Peyer's patch (tissue), 4 donors: ENCODE measurements at regions not wholly inside any gene's neighbourhood (a gene's known extent, or its start where the extent isn't known, plus 50 kb on each side); places are given as distances from the start of the nearest gene placed in this dataset.

Source experiments
- DNase-seq, 3 donors: peaks; one replicate each; pipeline ENCODE4 v3.0.0-alpha.2; 2017 to 2019
- H3K27ac ChIP-seq, 4 donors: fragments of 200-600 bp; sonication (generic); one replicate each; pipeline ENCODE4 v1.5.1; 2016 to 2019
- H3K27me3 ChIP-seq, 2 donors: fragments of 200-600 bp; sonication (generic); one replicate each; pipeline ENCODE4 v1.5.1; 2019
- H3K36me3 ChIP-seq, 3 donors: fragments of 200-600 bp; sonication (generic); one replicate each; pipeline ENCODE4 v1.5.1; 2016 to 2019
- H3K4me1 ChIP-seq, 4 donors: fragments of 200-600 bp; sonication (generic); one replicate each; pipeline ENCODE4 v1.5.1; 2016 to 2019
- H3K4me3 ChIP-seq, 4 donors: fragments of 200-600 bp; sonication (generic); 1 replicate in 3 of 4; 2 replicates in 1 of 4; pipeline ENCODE4 v1.5.1; 2016 to 2019; ENCODE audit warnings: mild to moderate bottlenecking in 1 of 4
- H3K9me3 ChIP-seq, 4 donors: fragments of 200-600 bp; sonication (generic); one replicate each; pipeline ENCODE4 v1.5.1; 2016 to 2019; ENCODE audit warnings: mild to moderate bottlenecking in 1 of 4
- POLR2A ChIP-seq, 2 donors: fragments of 450-650 bp; IDR thresholded peaks; one replicate each; pipeline ENCODE4 v1.5.1; 2017; ENCODE audit warnings: antibody characterized with exemption in 2 of 2, mild to moderate bottlenecking in 2 of 2, moderate library complexity in 2 of 2
- TF ChIP-seq, protein P1 (sequence below), 6 experiments: fragments of 450-650 bp in 4 of 6; fragments of 200-600 bp in 2 of 6; sonication (generic) in 1 of 6; IDR thresholded peaks; one replicate each; pipeline ENCODE4 v1.5.1; 2017 to 2019; ENCODE audit warnings: antibody characterized with exemption in 6 of 6, mild to moderate bottlenecking in 3 of 6, moderate library complexity in 1 of 6

DNA sequence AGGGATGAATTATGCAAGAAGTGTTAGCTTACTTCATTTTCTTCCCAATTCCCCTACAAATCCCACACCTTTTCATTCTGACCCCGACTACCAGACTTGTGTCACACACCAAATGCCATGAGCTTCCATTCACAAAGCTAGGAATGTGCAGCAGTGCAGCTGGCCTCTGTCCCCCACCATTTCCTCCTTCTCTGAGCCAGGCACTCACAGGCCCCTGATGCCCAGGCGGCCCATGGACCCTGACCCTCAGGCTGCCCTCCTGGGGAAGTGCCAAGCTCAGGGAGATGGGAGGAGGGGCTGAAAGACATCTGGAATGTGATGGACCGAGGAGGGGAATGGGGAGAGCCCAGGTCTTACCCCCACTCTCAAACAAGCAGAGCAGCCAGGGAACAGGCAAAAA is 67.0 kb upstream of the BCOR start:
- no peak overlapping the region for H3K4me3 ChIP-seq
- no peak overlapping the region for H3K27ac ChIP-seq
- TF ChIP-seq, protein P1, sequence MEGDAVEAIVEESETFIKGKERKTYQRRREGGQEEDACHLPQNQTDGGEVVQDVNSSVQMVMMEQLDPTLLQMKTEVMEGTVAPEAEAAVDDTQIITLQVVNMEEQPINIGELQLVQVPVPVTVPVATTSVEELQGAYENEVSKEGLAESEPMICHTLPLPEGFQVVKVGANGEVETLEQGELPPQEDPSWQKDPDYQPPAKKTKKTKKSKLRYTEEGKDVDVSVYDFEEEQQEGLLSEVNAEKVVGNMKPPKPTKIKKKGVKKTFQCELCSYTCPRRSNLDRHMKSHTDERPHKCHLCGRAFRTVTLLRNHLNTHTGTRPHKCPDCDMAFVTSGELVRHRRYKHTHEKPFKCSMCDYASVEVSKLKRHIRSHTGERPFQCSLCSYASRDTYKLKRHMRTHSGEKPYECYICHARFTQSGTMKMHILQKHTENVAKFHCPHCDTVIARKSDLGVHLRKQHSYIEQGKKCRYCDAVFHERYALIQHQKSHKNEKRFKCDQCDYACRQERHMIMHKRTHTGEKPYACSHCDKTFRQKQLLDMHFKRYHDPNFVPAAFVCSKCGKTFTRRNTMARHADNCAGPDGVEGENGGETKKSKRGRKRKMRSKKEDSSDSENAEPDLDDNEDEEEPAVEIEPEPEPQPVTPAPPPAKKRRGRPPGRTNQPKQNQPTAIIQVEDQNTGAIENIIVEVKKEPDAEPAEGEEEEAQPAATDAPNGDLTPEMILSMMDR (IDR thresholded peaks at IDR 0.05), result no peak
- no peak for TF ChIP-seq POLR2A (IDR thresholded peaks at IDR 0.05)
- H3K4me1 ChIP-seq, result peaks cover 0 to 17% (median 0%) of the 10 kb centered on the region in 4 donors
- no peaks in the 10 kb centered on the region for H3K36me3 ChIP-seq
- no peak for DNase-seq
- no peaks in the 10 kb centered on the region for H3K9me3 ChIP-seq
- no peaks in the 10 kb centered on the region for H3K27me3 ChIP-seq

- Histone ChIP-seq H3K27ac (peak overlapping the region in 2 of 4 donors; percentile 72), H3K4me1 (peaks cover 0 to 10% (median 3%) of the 10 kb centered on the region in 4 donors), H3K9me3 (peaks cover 0 to 5% (median 0%) of the 10 kb centered on the region in 4 donors), H3K27me3 (no peaks in the 10 kb centered on the region), H3K4me3 (peak overlapping the region; percentile 38 to 61 (median 50)), H3K36me3 (no peaks in the 10 kb centered on the region)
- TF ChIP-seq, protein P1 (IDR thresholded peaks at IDR 0.05), result peak; percentile 23 to 73 (median 50)
- no peak for TF ChIP-seq POLR2A (IDR thresholded peaks at IDR 0.05)
- no peak for DNase-seq
Observed at GRCh38 chrX:40158036-40158706, 60.4 kb upstream of the BCOR start.

DNA sequence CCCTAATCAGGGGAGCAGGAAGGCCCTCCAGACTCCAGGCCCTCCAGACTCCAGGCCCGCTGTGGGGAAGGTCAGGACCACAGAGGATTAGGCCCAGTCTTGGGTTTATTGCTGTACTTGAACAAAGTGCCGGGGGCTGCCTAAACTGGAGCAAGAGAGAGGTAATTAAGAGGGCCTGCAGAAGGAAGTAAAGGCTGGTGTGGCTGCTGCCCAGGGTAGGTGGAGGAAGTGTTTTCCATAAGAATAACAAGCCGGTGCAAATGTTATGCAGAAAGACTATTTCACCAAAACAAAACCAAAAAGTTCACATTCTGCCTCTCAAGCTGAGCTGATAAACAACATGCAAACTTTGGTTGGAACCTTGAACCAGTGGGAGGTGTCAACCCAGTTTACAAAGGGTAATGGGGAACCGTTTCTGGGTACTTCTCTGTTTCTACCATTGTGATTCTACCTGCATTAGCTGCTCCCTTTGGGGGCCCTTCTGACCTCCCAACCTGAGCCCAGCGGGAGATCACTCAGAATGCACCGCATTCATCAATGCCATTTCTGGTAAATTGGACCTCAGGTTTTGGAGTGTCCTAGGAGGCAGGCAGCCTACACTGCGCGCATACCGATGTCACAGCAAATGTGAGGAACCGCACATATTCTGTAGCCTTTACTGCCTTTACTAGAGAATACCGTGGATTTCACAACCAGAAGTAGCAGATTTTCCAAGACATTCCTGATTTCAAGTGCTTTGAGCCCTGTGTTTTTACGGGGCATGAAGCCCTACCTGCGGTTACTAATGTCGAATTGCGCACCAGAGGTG is 59.7 kb upstream of the BCOR start:
- H3K9me3 ChIP-seq, result peaks cover 0 to 5% (median 0%) of the 10 kb centered on the region in 4 donors
- H3K4me3 ChIP-seq, result peak overlapping the region in 3 of 4 donors; percentile 38 to 61 (median 58)
- H3K27ac ChIP-seq, result peak overlapping the region in 2 of 4 donors; percentile 72
- H3K4me1 ChIP-seq, result peaks cover 0 to 16% (median 4%) of the 10 kb centered on the region in 4 donors
- no peaks in the 10 kb centered on the region for H3K36me3 ChIP-seq
- no peaks in the 10 kb centered on the region for H3K27me3 ChIP-seq
- DNase-seq, result no peak
- TF ChIP-seq, protein P1 (IDR thresholded peaks at IDR 0.05), result no peak
- no peak for TF ChIP-seq POLR2A (IDR thresholded peaks at IDR 0.05)

GRCh38 chrX:40156470-40157227 is 58.9 kb upstream of the BCOR start:
- Histone ChIP-seq H3K36me3 (no peaks in the 10 kb centered on the region), H3K27me3 (no peaks in the 10 kb centered on the region), H3K4me3 (no peak overlapping the region), H3K4me1 (peaks cover 0 to 16% (median 8%) of the 10 kb centered on the region in 4 donors), H3K27ac (no peak overlapping the region), H3K9me3 (peaks cover 0 to 5% (median 0%) of the 10 kb centered on the region in 4 donors)
- no peak for DNase-seq
- no peak for TF ChIP-seq POLR2A (IDR thresholded peaks at IDR 0.05)
- TF ChIP-seq, protein P1 (IDR thresholded peaks at IDR 0.05), result no peak
